HL-60 (cell line): ENCODE measurements at regions not wholly inside any gene's neighbourhood (a gene's known extent, or its start where the extent isn't known, plus 50 kb on each side); places are given as distances from the start of the nearest gene placed in this dataset.

Experiments
- DNase-seq, 2 experiments: peaks; one replicate each; pipeline ENCODE4 v3.0.0-alpha.2; 2010 to 2020; ENCODE audit warnings: low read depth in 1 of 2, low spot score in 1 of 2
- H3K27ac ChIP-seq: fragments of 250-450 bp; sonication (Bioruptor Pico); replicated peaks from 2 replicates; pipeline ENCODE4 v1.5.1; 2020; ENCODE audit warnings: mild to moderate bottlenecking, moderate library complexity
- H3K27me3 ChIP-seq: fragments of 250-450 bp; sonication (Bioruptor Pico); 2 replicates; pipeline ENCODE4 v1.5.1; 2021; ENCODE audit warnings: mild to moderate bottlenecking, moderate library complexity; ENCODE audit not compliant: insufficient read depth, poor library complexity, severe bottlenecking
- H3K4me3 ChIP-seq: replicated peaks from 2 replicates; pipeline ENCODE4 v1.5.1; 2011; ENCODE audit warnings: mild to moderate bottlenecking, control low read depth, low read length; ENCODE audit not compliant: insufficient read depth
- GABPA ChIP-seq: IDR thresholded peaks from 2 replicates; pipeline ENCODE4 v1.6.1; 2012; ENCODE audit warnings: low read depth
- POLR2AphosphoS5 ChIP-seq: IDR thresholded peaks from 2 replicates; pipeline ENCODE4 v1.6.1; 2012; ENCODE audit warnings: low read depth
- SPI1 ChIP-seq: IDR thresholded peaks from 2 replicates; pipeline ENCODE4 v1.6.1; 2012; ENCODE audit warnings: low read depth, mild to moderate bottlenecking, borderline replicate concordance
- TF ChIP-seq, protein P1 (sequence below): IDR thresholded peaks from one replicate; pipeline ENCODE4 v1.5.1; 2011; ENCODE audit warnings: low read length, control low read depth, inconsistent platforms; ENCODE audit not compliant: insufficient read depth
- TF ChIP-seq, protein P2 (sequence below): IDR thresholded peaks from 2 replicates; pipeline ENCODE4 v1.6.1; 2012; ENCODE audit warnings: low read depth; ENCODE audit not compliant: insufficient replicate concordance

- H3K27ac ChIP-seq: no peak overlapping the region
- H3K4me3 ChIP-seq: no peak overlapping the region
- no peak for DNase-seq
- no peaks in the 10 kb centered on the region for H3K27me3 ChIP-seq
- TF ChIP-seq, protein P1, sequence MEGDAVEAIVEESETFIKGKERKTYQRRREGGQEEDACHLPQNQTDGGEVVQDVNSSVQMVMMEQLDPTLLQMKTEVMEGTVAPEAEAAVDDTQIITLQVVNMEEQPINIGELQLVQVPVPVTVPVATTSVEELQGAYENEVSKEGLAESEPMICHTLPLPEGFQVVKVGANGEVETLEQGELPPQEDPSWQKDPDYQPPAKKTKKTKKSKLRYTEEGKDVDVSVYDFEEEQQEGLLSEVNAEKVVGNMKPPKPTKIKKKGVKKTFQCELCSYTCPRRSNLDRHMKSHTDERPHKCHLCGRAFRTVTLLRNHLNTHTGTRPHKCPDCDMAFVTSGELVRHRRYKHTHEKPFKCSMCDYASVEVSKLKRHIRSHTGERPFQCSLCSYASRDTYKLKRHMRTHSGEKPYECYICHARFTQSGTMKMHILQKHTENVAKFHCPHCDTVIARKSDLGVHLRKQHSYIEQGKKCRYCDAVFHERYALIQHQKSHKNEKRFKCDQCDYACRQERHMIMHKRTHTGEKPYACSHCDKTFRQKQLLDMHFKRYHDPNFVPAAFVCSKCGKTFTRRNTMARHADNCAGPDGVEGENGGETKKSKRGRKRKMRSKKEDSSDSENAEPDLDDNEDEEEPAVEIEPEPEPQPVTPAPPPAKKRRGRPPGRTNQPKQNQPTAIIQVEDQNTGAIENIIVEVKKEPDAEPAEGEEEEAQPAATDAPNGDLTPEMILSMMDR: no peak
- TF ChIP-seq SPI1 (no peak), GABPA (no peak), POLR2AphosphoS5 (no peak)
- TF ChIP-seq, protein P2, sequence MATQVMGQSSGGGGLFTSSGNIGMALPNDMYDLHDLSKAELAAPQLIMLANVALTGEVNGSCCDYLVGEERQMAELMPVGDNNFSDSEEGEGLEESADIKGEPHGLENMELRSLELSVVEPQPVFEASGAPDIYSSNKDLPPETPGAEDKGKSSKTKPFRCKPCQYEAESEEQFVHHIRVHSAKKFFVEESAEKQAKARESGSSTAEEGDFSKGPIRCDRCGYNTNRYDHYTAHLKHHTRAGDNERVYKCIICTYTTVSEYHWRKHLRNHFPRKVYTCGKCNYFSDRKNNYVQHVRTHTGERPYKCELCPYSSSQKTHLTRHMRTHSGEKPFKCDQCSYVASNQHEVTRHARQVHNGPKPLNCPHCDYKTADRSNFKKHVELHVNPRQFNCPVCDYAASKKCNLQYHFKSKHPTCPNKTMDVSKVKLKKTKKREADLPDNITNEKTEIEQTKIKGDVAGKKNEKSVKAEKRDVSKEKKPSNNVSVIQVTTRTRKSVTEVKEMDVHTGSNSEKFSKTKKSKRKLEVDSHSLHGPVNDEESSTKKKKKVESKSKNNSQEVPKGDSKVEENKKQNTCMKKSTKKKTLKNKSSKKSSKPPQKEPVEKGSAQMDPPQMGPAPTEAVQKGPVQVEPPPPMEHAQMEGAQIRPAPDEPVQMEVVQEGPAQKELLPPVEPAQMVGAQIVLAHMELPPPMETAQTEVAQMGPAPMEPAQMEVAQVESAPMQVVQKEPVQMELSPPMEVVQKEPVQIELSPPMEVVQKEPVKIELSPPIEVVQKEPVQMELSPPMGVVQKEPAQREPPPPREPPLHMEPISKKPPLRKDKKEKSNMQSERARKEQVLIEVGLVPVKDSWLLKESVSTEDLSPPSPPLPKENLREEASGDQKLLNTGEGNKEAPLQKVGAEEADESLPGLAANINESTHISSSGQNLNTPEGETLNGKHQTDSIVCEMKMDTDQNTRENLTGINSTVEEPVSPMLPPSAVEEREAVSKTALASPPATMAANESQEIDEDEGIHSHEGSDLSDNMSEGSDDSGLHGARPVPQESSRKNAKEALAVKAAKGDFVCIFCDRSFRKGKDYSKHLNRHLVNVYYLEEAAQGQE: no peak
Observed at GRCh38 chr9:107224252-107224651, 58.8 kb upstream of the RAD23B start.

- Histone ChIP-seq H3K27ac (no peak overlapping the region), H3K27me3 (peaks cover 4% of the 10 kb centered on the region), H3K4me3 (no peak overlapping the region)
- peak in 1 of 2 experiments; percentile 7 for DNase-seq
- TF ChIP-seq, protein P2: no peak
- TF ChIP-seq, protein P1: no peak
- TF ChIP-seq POLR2AphosphoS5 (no peak), GABPA (no peak), SPI1 (no peak)
Observed at GRCh38 chr9:107226421-107226820, 56.7 kb upstream of the RAD23B start.

GRCh38 chr9:107227774-107228173 lies 55.3 kb upstream of the RAD23B start:
- TF ChIP-seq, protein P1: no peak
- TF ChIP-seq POLR2AphosphoS5: no peak
- no peak for TF ChIP-seq SPI1
- no peak for TF ChIP-seq GABPA
- TF ChIP-seq, protein P2: no peak
- peaks cover 4% of the 10 kb centered on the region for H3K27me3 ChIP-seq
- H3K27ac ChIP-seq: no peak overlapping the region
- no peak for DNase-seq
- H3K4me3 ChIP-seq: no peak overlapping the region
